ENCODE measurements at regions not wholly inside any gene's neighbourhood (a gene's known extent, or its start where the extent isn't known, plus 50 kb on each side); places are given as distances from the start of the nearest gene placed in this dataset.
"Not testable (repeated sequence)": the region's sequence is repeated elsewhere in the genome, so short reads cannot be mapped to it uniquely, and the experiment has no call there.

DNA sequence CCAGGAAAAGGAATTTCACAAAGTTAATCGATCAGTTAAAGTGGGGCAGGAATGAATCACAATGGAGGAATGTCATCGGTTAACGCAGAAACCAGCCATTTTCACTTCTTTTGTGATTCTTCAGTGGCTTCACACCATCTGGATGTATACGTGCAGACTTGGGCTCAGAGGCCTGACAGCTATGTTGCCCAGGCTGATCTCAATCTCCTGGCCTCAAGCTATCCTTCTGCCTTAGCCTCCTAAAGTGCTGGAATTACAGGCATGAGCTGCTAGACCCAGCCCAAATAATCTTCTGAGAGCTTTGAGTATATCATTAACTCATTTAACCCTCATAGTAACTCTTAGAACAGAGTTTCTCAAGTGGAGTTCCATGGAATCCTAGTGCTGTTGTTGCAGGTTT lies 126.5 kb upstream of the VANGL1 start:
- Histone ChIP-seq H3K4me2 (ENCODE audit: low read length) (no peak overlapping the region), H3K9me3 (ENCODE audit: insufficient read depth, low read length) (no peaks in the 10 kb centered on the region), H2AFZ (ENCODE audit: low read depth, low read length) (no peak overlapping the region), H3K4me1 (ENCODE audit: low read length) (no peaks in the 10 kb centered on the region), H3K9ac (ENCODE audit: low read length) (no peak overlapping the region), H3K27me3 (ENCODE audit: low read depth, low read length) (no peaks in the 10 kb centered on the region), H3K27ac (ENCODE audit: low read length) (no peak overlapping the region), H4K20me1 (ENCODE audit: insufficient read depth, low read length) (no peaks in the 10 kb centered on the region), H3K36me3 (replicated peaks; ENCODE audit: low read depth, low read length) (no peaks in the 10 kb centered on the region), H3K4me3 (ENCODE audit: low read length) (no peak overlapping the region), H3K79me2 (ENCODE audit: low read length) (no peaks in the 10 kb centered on the region)
- TF ChIP-seq EZH2phosphoT487 (IDR thresholded peaks at IDR 0.05; ENCODE audit: low read depth) = no peak
- TF ChIP-seq, protein P1, sequence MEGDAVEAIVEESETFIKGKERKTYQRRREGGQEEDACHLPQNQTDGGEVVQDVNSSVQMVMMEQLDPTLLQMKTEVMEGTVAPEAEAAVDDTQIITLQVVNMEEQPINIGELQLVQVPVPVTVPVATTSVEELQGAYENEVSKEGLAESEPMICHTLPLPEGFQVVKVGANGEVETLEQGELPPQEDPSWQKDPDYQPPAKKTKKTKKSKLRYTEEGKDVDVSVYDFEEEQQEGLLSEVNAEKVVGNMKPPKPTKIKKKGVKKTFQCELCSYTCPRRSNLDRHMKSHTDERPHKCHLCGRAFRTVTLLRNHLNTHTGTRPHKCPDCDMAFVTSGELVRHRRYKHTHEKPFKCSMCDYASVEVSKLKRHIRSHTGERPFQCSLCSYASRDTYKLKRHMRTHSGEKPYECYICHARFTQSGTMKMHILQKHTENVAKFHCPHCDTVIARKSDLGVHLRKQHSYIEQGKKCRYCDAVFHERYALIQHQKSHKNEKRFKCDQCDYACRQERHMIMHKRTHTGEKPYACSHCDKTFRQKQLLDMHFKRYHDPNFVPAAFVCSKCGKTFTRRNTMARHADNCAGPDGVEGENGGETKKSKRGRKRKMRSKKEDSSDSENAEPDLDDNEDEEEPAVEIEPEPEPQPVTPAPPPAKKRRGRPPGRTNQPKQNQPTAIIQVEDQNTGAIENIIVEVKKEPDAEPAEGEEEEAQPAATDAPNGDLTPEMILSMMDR (IDR thresholded peaks at IDR 0.05; ENCODE audit: low read depth, low read length) = no peak

DNA sequence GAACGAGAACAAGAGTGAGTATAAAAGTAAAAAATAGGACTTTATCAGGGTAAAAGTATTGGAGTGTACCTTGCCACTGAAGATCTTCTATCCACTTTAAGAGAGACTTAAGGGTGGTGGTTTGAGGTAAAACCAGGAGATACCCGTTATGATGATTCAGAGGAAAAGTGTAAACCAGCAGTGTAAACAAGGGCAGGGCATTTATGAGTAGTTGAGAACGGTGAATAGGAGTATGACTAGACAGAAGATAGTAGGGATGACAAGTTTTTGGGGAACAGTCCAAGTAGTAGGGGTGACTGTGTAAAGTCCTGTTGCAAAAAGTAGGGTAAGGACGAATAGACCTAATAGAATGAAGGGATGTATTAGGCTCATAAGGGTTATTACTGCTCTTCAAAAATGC lies 131.5 kb upstream of the VANGL1 start:
- H3K4me3 ChIP-seq (ENCODE audit: low read length); H3K9ac ChIP-seq (ENCODE audit: low read length); H3K9me3 ChIP-seq (ENCODE audit: insufficient read depth, low read length); H3K27ac ChIP-seq (ENCODE audit: low read length); H3K79me2 ChIP-seq (ENCODE audit: low read length); H3K36me3 ChIP-seq (replicated peaks; ENCODE audit: low read depth, low read length); H3K4me1 ChIP-seq (ENCODE audit: low read length); H3K27me3 ChIP-seq (ENCODE audit: low read depth, low read length); H3K4me2 ChIP-seq (ENCODE audit: low read length); H4K20me1 ChIP-seq (ENCODE audit: insufficient read depth, low read length); H2AFZ ChIP-seq (ENCODE audit: low read depth, low read length): not testable (repeated sequence)

DNA sequence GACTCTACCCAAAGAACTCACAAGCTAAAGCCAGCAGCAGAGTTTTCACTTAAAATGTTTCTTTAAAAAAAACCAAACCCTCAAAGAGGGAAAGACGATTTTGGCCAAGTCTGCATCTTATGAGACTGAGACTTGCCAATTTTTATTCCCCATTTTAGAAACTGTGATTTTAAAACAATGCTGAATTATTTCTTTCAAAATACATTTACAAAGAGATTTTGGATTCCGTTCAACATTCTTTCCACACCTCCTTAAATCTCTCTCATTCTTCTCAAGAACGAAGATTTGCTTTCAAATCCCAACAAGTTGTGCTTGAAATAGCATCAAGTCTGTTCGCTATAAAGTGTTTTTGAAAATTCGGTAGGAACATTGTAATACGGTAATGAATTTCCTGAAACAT lies 133.9 kb upstream of the VANGL1 start:
- H4K20me1 ChIP-seq (ENCODE audit: insufficient read depth, low read length) = no peaks in the 10 kb centered on the region
- H3K79me2 ChIP-seq (ENCODE audit: low read length) = no peaks in the 10 kb centered on the region
- H3K4me1 ChIP-seq (ENCODE audit: low read length) = no peaks in the 10 kb centered on the region
- TF ChIP-seq EZH2phosphoT487 (IDR thresholded peaks at IDR 0.05; ENCODE audit: low read depth) = no peak
- TF ChIP-seq, protein P1 (IDR thresholded peaks at IDR 0.05; ENCODE audit: low read depth, low read length) = no peak
- H2AFZ ChIP-seq (ENCODE audit: low read depth, low read length) = no peak overlapping the region
- no peak overlapping the region for H3K4me2 ChIP-seq (ENCODE audit: low read length)
- H3K36me3 ChIP-seq (replicated peaks; ENCODE audit: low read depth, low read length) = no peaks in the 10 kb centered on the region
- H3K4me3 ChIP-seq (ENCODE audit: low read length) = no peak overlapping the region
- no peaks in the 10 kb centered on the region for H3K27me3 ChIP-seq (ENCODE audit: low read depth, low read length)
- no peak overlapping the region for H3K9ac ChIP-seq (ENCODE audit: low read length)
- no peak overlapping the region for H3K27ac ChIP-seq (ENCODE audit: low read length)
- H3K9me3 ChIP-seq (ENCODE audit: insufficient read depth, low read length) = no peaks in the 10 kb centered on the region

DNA sequence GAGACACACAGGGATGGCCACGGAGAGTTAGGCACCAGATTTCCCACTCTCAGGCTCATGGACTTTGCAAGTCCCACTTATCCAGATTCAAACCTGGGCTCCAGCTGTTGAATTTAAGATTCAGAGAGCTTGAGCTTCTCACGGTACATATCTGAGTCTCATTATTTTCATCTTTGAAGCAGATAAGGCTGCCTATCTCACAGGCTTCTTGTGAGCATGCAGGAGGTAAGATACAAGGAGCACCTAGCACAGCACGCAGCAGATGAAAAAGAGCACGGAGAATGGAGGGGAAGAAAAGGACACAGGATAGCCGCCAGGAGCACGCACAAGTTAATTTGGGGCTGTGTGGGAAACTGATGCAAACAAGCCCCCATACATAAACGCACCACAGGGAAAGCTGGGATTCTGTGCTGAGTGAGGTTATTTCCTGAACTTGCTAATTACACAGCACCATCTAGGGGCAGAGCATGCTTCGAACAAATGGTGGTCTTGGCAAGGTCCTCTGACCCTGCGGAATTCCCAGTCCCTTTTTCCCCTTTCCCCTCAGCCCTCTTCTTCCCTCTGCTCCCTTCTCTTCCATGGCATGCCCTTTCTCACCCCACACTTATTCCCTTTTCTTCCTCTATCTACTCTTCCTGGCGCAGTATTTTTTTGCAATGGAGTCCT lies 134.7 kb upstream of the VANGL1 start:
- no peak overlapping the region for H3K9ac ChIP-seq (ENCODE audit: low read length)
- H3K79me2 ChIP-seq (ENCODE audit: low read length) = no peaks in the 10 kb centered on the region
- H3K4me3 ChIP-seq (ENCODE audit: low read length) = no peak overlapping the region
- no peak for TF ChIP-seq EZH2phosphoT487 (IDR thresholded peaks at IDR 0.05; ENCODE audit: low read depth)
- TF ChIP-seq, protein P1 (IDR thresholded peaks at IDR 0.05; ENCODE audit: low read depth, low read length) = peak; percentile 26; the same call in 1 of the 2 replicates
- no peaks in the 10 kb centered on the region for H4K20me1 ChIP-seq (ENCODE audit: insufficient read depth, low read length)
- no peaks in the 10 kb centered on the region for H3K27me3 ChIP-seq (ENCODE audit: low read depth, low read length)
- no peaks in the 10 kb centered on the region for H3K9me3 ChIP-seq (ENCODE audit: insufficient read depth, low read length)
- H2AFZ ChIP-seq (ENCODE audit: low read depth, low read length) = no peak overlapping the region
- no peaks in the 10 kb centered on the region for H3K36me3 ChIP-seq (replicated peaks; ENCODE audit: low read depth, low read length)
- H3K4me1 ChIP-seq (ENCODE audit: low read length) = no peaks in the 10 kb centered on the region
- no peak overlapping the region for H3K4me2 ChIP-seq (ENCODE audit: low read length)
- no peak overlapping the region for H3K27ac ChIP-seq (ENCODE audit: low read length)
